Common myeloid progenitor, CD34-positive (primary cell): ENCODE measurements at regions not wholly inside any gene's neighbourhood (a gene's known extent, or its start where the extent isn't known, plus 50 kb on each side); places are given as distances from the start of the nearest gene placed in this dataset.
"Not testable (repeated sequence)": the region's sequence is repeated elsewhere in the genome, so short reads cannot be mapped to it uniquely, and the experiment has no call there.

ENCODE experiments used
- CTCF ChIA-PET: fragments of 350-600 bp; sonication (Branson Sonifier 250); formaldehyde crosslinking; loops from one replicate; lab custom pipeline; 2021; ENCODE audit warnings: antibody characterized with exemption; lab: Charles Lee
- POLR2A ChIA-PET: fragments of 350-600 bp; sonication (Branson Sonifier 250); formaldehyde crosslinking; loops from one replicate; lab custom pipeline; 2021; ENCODE audit warnings: antibody characterized with exemption; lab: Charles Lee
- DNase-seq, 3 donors: peaks; one replicate each; pipeline versions ENCODE4 v3.0.0 to v3.0.0-alpha.2; 2013
- H3K27ac ChIP-seq, 2 experiments: 1 replicate in 1 of 2; 2 replicates in 1 of 2; pipeline ENCODE4 v1.7.0; 2013; ENCODE audit warnings: inconsistent platforms in 2 of 2, low read length in 2 of 2, mild to moderate bottlenecking in 2 of 2, low read depth in 1 of 2, moderate library complexity in 1 of 2; ENCODE audit not compliant: severe bottlenecking in 2 of 2, insufficient read depth in 1 of 2, poor library complexity in 1 of 2
- H3K27me3 ChIP-seq, 5 experiments: replicated peaks in 2 of 5; 1 replicate in 3 of 5; 2 replicates in 2 of 5; pipeline versions ENCODE4 v1.6.1 to v1.7.0; 2013; ENCODE audit warnings: low read length in 4 of 5, mild to moderate bottlenecking in 2 of 5, moderate library complexity in 2 of 5, inconsistent platforms in 1 of 5; ENCODE audit not compliant: insufficient read depth in 5 of 5, control insufficient read depth in 4 of 5
- H3K36me3 ChIP-seq, 4 experiments: 1 replicate in 2 of 4; 2 replicates in 2 of 4; pipeline versions ENCODE4 v1.6.1 to v1.7.0; 2013; ENCODE audit warnings: low read length in 3 of 4, control low read depth in 1 of 4, mild to moderate bottlenecking in 1 of 4; ENCODE audit not compliant: control insufficient read depth in 4 of 4, insufficient read depth in 4 of 4
- H3K4me1 ChIP-seq, 4 experiments: 1 replicate in 3 of 4; 2 replicates in 1 of 4; pipeline versions ENCODE4 v1.6.1 to v1.7.1; 2013; ENCODE audit warnings: low read length in 3 of 4, mild to moderate bottlenecking in 3 of 4, control low read depth in 1 of 4, inconsistent platforms in 1 of 4, moderate library complexity in 1 of 4; ENCODE audit not compliant: control insufficient read depth in 4 of 4, insufficient read depth in 4 of 4; ENCODE audit errors: control extremely low read depth in 1 of 4
- H3K4me3 ChIP-seq, 7 experiments: 1 replicate in 4 of 7; 2 replicates in 3 of 7; pipeline versions ENCODE4 v1.5.1 to v1.7.0; 2013; ENCODE audit warnings: mild to moderate bottlenecking in 7 of 7, low read length in 6 of 7, moderate library complexity in 6 of 7, inconsistent platforms in 2 of 7, low read depth in 2 of 7, control low read depth in 1 of 7; ENCODE audit not compliant: insufficient read depth in 4 of 7, control insufficient read depth in 1 of 7; ENCODE audit errors: extremely low read depth in 1 of 7
- H3K9me3 ChIP-seq, 5 experiments: 1 replicate in 4 of 5; 2 replicates in 1 of 5; pipeline versions ENCODE4 v1.6.1 to v1.7.1; 2013; ENCODE audit warnings: low read length in 4 of 5, mild to moderate bottlenecking in 2 of 5, inconsistent platforms in 1 of 5, low read depth in 1 of 5, moderate library complexity in 1 of 5; ENCODE audit not compliant: control insufficient read depth in 4 of 5, insufficient read depth in 2 of 5; ENCODE audit errors: control extremely low read depth in 1 of 5
- WGBS: methylation state at CpG from one replicate; pipeline ENCODE4 v1.1.5; 2013; ENCODE audit not compliant: insufficient coverage; 5-methylcytosine and 5-hydroxymethylcytosine counted together

DNA sequence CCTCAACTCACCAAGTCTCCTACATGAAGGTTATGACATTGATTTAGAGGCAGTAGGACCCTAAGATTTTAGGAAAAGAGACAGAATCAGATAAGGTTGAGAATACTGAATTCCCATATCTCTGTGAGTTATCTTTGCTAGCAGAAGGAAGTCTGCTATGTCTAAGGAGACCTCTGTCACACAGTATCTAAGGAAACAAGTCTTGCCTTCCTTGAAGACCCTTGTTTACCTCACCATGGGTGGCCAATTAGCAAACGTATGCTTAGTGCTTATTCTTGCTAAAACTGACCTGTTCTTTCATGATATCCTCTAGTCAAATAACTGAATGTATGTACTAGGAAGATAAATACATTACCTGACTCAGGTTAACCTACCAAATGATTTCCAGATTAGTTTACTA, 855.4 kb upstream of the SLITRK1 start:
- ChIA-PET POLR2A (no interaction called here), CTCF (interaction anchor here (1.1 kb wide), 1 partner anchor 81 kb away, joined by 4 read pairs; no protein-coding TSS in a partner anchor)
- H3K4me3 ChIP-seq: no peak overlapping the region
- H3K9me3 ChIP-seq: peaks cover 0 to 3% (median 0%) of the 10 kb centered on the region in 5 experiments
- DNase-seq: peak; percentile 35 to 80 (median 63)
- H3K4me1 ChIP-seq: peaks cover 0 to 16% (median 9%) of the 10 kb centered on the region in 4 experiments
- WGBS: no CpG with 5 or more reads among the region's 1 CpG
- H3K27me3 ChIP-seq: no peaks in the 10 kb centered on the region
- peak overlapping the region in 1 of 2 experiments; percentile 72 for H3K27ac ChIP-seq
- H3K36me3 ChIP-seq: peaks cover 0 to 2% (median 0%) of the 10 kb centered on the region in 4 experiments

DNA sequence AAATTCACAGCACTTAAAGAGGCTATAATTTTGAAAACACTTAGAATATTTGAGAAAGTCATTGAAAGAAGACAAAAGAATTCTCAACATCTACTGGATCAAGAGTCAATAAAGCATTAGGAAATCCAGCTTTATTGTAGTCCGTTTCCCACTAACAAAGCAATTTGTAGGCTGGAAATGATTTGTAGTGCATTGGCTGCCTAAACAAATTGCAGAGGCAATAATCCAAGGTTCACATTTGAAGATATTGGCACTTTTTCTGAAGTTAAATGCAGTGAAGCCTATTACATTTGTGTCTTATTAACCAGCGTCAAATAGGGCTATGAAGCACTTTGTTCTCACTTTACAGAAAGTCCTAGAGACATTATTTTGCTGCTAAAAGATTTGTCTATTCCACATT, 848.1 kb upstream of the SLITRK1 start:
- Histone ChIP-seq H3K36me3 (no peaks in the 10 kb centered on the region), H3K4me3 (no peak overlapping the region), H3K9me3 (peaks cover 0 to 3% (median 0%) of the 10 kb centered on the region in 5 experiments), H3K27ac (no peak overlapping the region), H3K27me3 (no peaks in the 10 kb centered on the region), H3K4me1 (no peaks in the 10 kb centered on the region)
- DNase-seq: no peak
- ChIA-PET CTCF (no interaction called here), POLR2A (no interaction called here)
- no CpG with 5 or more reads among the region's 2 CpGs for WGBS

DNA sequence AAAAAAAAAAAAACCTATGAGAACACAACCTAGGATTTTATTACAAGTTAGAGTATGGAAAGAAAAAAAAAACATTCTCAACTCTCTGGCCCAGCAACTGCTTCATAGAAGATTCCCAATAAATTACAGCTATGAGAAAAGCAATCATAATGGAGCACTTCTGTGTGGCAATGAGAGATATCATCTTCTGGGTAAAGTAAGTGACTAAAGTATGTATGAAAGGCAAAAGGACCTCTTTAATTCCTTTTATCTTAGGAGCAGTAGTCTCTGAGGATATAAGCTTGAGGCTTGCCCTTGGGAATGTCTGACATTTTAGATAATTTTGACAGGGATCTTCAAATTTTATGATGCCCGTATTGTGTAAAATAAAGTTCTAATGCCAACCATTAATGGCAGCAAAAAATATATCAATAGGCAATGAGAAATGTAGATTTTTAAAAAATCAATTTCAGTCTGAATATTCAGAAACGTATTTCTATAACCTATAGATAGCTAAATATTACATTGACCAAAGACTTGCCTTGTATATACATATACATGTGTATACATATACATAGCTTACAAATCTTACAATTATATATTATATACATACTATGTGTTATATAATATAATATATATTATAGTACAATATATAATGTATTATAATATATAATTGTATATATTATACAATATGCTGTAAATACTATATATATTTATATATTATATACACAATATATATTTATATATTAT, 823.9 kb upstream of the SLITRK1 start:
- Histone ChIP-seq H3K4me1 (no peaks in the 10 kb centered on the region), H3K27me3 (no peaks in the 10 kb centered on the region), H3K9me3 (no peaks in the 10 kb centered on the region), H3K36me3 (no peaks in the 10 kb centered on the region), H3K4me3 (no peak overlapping the region), H3K27ac (no peak overlapping the region)
- peak in 2 of 3 donors; percentile 54 to 68 for DNase-seq
- POLR2A ChIA-PET: no interaction called here
- WGBS: no CpG with 5 or more reads among the region's 2 CpGs
- CTCF ChIA-PET: no interaction called here

DNA sequence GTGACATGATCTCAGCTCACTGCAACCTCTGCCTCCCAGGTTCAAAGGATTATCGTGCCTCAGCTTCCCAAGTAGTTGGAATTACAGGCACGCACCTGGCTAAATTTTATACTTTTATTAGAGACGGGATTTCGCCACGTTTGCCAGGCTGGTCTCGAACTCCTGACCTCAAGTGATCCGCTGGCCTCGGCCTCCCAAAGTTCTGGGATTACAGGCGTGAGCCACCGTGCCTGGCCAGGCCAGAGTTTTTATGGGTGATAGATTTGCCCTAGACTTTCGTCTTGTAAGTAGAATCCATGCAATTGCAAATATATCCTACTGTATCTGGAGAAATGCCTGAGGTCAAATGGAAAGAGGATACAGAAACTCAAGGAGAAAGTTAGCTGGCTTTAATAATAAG, 819.9 kb upstream of the SLITRK1 start:
- Histone ChIP-seq H3K4me3 (no peak overlapping the region), H3K27me3 (no peaks in the 10 kb centered on the region), H3K9me3 (peaks cover 0 to 3% (median 0%) of the 10 kb centered on the region in 5 experiments), H3K4me1 (no peaks in the 10 kb centered on the region), H3K27ac (no peak overlapping the region), H3K36me3 (no peaks in the 10 kb centered on the region)
- whole genome bisulfite sequencing: 98% methylated on average over 8 of the region's 11 CpGs
- CTCF ChIA-PET: no interaction called here
- POLR2A ChIA-PET: interaction anchor here (0.6 kb wide), 1 partner anchor 872 kb away, joined by 4 read pairs; no protein-coding TSS in a partner anchor
- DNase-seq: no peak

DNA sequence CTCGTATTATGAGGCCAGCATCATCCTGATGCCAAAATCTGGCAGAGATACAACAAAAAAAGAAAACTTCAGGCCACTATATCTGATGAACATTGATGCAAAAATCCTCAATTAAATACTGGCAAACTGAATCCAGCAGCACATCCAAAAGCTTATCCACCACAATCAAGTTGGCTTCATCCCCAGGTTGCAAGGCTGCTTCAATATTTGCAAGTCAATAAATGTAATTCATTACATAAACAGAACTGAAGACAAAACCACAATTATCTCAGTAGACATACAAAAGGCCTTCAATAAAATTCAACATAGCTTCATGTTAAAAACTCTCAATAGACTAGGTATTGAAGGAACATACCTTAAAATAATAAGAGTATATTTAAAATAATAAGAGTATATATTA, 815.3 kb upstream of the SLITRK1 start:
- H3K4me1 ChIP-seq, DNase-seq, POLR2A ChIA-PET, H3K9me3 ChIP-seq, H3K36me3 ChIP-seq, H3K27ac ChIP-seq, H3K4me3 ChIP-seq, H3K27me3 ChIP-seq: not testable (repeated sequence)
- CTCF ChIA-PET: interaction anchor here (2.0 kb wide), 1 partner anchor 14 kb away, joined by 4 read pairs; no protein-coding TSS in a partner anchor
- WGBS: 67% methylated on average over 1 of the region's 1 CpG

DNA sequence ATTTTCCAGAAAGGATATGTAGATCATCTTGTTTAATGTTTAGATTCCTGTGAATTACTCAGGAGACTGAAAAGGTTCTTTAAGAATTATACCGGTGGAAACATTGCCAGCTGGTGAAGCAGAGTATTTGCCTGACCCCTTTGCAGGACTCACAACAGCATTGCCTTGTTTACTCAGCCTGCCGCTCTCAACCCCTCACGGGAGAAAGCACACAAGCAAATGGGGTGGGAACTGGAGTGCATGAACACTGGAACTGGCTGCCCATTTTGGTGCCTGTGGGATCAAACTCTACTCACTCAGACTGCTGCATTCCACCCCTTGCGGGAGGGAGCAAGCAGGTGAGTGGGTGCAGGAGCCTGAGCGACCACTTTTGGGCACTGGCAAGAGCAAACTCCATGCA, 804.7 kb upstream of the SLITRK1 start:
- H3K36me3 ChIP-seq: no peaks in the 10 kb centered on the region
- DNase-seq: no peak
- no peak overlapping the region for H3K4me3 ChIP-seq
- H3K27me3 ChIP-seq: no peaks in the 10 kb centered on the region
- ChIA-PET POLR2A (no interaction called here), CTCF (no interaction called here)
- WGBS: 100% methylated on average over 5 of the region's 5 CpGs
- no peak overlapping the region for H3K27ac ChIP-seq
- H3K9me3 ChIP-seq: peaks cover 0 to 12% (median 4%) of the 10 kb centered on the region in 5 experiments
- H3K4me1 ChIP-seq: no peaks in the 10 kb centered on the region

DNA sequence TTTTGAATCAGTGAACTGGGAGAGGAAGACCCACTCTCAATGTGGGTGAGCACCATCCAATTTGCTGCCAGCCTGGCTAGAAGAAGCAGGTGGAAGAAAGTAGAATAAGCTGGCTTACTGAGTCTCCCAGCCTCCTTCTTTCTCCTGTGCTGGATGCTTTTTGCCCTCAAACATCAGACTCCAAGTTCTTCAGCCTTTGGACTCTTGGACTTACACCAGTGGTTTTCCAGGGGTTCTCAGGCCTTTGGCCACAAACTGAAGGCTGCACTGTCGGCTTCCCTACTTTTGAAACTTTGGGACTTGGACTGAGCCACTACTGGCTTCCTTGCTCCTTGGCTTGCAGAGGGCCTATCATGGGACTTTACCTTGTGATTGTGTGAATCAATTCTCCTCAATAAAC, 804.2 kb upstream of the SLITRK1 start:
- POLR2A ChIA-PET: no interaction called here
- Histone ChIP-seq H3K36me3 (no peaks in the 10 kb centered on the region), H3K4me3 (no peak overlapping the region), H3K9me3 (peaks cover 0 to 12% (median 4%) of the 10 kb centered on the region in 5 experiments), H3K27me3 (no peaks in the 10 kb centered on the region), H3K4me1 (no peaks in the 10 kb centered on the region), H3K27ac (no peak overlapping the region)
- no peak for DNase-seq
- 100% methylated on average over 1 of the region's 1 CpG for WGBS
- CTCF ChIA-PET: no interaction called here
